Panc1 (cell line): ENCODE measurements at regions not wholly inside any gene's neighbourhood (a gene's known extent, or its start where the extent isn't known, plus 50 kb on each side); places are given as distances from the start of the nearest gene placed in this dataset.

Experiments used
- CTCF ChIP-seq: fragments of 450-650 bp; IDR thresholded peaks from 2 replicates; pipeline ENCODE4 v1.5.1; 2017; ENCODE audit warnings: mild to moderate bottlenecking
- TCF7L2 ChIP-seq: IDR thresholded peaks from 2 replicates; pipeline ENCODE4 v1.6.1; 2011; ENCODE audit warnings: mild to moderate bottlenecking, low read depth, low read length, inconsistent platforms

GRCh38 chr2:187991389-187991788, 300.3 kb upstream of the GULP1 start:
- TF ChIP-seq CTCF (no peak), TCF7L2 (no peak)
